Activated T-helper 1 cell treated with anti-CD3 and anti-CD28 coated beads, Interleukin-2, amount 50 U/mL, for 16 hours (primary cell): ENCODE measurements at regions not wholly inside any gene's neighbourhood (a gene's known extent, or its start where the extent isn't known, plus 50 kb on each side); places are given as distances from the start of the nearest gene placed in this dataset.

Source experiments
- DNase-seq, 2 donors: peaks; one replicate each; pipeline ENCODE4 v3.0.0-alpha.2; 2020; ENCODE audit warnings: low read depth in 1 of 2, low spot score in 1 of 2

GRCh38 chr15:94059013-94059587 is 172.3 kb upstream of the MCTP2 start:
- DNase-seq: no peak

- DNase-seq: no peak
These were observed 174.1 kb upstream of the MCTP2 start for GRCh38 chr15:94057305-94057704.

DNA sequence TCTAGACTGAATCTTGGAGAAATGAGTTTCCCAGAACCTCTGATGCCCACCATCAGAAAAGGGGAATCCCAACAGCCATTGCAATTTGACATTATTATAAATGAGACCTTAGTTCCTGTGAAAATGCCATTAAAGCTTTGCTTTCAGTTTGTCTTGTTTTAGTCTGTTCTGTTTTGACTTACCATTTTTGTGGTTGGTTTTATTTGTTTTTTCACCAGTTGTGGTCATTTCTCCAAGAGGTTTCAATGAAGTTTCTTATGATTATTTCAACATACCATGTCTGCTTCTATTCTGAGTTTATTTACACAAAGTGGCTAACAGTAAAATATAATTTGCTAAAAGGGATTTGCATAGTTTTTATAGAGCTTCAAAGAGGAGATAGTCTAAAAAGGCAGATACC is 175.0 kb upstream of the MCTP2 start:
- DNase-seq: no peak

DNA sequence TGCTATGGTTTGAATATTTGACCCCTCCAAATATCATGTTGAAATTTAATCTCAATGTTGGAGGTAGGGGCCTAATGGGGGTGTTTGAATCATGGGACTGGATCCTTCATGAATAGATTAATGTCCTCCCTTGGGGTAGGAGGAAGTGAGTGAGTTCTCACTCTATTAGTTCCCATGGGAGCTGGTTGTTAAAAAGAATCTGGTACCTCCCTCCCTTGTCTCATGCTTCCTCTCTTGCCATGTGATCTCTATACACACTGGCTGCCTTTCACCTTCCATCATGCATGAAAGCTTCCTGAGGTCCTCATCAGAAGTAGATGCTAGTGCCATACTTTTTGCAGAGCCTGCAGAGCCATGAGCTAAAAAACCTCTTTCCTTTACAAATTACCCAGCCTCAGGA is 177.7 kb upstream of the MCTP2 start:
- no peak for DNase-seq

- no peak for DNase-seq
These were observed 178.7 kb upstream of the MCTP2 start for GRCh38 chr15:94052711-94053110.

DNA sequence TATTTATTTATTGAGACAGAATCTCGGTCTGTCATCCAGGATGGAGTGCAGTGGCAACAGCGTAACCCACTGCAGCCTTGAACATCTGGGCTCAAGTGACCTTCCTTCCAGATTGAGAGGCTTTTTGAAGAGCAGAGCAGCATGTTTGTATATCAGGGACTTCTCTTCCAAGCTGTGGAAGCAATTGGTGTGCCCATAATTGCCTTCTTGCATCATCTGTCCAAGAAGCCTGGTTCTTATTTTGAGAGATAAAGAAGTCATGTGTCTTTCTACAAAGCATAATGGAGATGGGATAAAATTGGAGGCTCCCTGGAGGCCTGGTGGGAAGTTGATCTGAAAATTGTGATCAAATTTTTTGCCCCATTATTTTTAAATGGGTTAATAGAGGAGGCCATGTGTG is 183.8 kb upstream of the MCTP2 start:
- DNase-seq: no peak

DNA sequence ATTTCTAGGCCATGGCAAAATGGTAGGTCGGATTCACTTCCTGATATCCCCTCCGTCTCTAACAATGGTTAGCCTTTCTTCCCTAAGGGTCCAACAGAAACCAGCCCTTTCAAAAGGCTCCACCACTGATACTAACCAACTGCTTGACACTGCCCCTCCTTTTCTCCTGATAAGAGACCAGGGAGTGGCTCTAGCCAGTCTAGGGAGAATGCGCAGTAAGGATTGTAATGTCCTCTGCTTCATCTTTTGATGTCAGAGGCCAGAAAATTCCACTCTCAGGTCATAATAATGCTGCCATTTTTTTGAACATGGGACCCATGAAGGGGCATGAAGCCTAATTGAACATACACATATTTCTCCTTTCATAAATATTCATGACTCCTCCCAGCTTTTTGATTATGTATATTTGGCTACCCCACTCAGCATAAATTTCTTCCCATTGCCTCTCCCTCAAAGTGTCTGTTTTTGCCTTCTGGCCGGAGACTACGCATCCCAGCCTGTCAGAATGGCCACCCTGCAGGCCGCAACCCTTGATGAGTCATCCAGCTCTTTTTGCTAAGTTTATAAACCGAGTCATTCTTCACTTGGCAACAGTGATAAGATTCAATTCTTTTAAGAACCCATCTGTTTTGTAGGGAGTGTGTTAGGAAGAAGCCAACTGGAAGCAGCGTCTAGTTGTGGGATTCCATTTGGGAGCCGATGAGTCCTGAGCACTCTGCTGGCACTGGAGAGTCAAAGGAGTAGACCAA is 189.0 kb upstream of the MCTP2 start:
- DNase-seq: no peak

GRCh38 chr15:94041746-94042145 is 189.6 kb upstream of the MCTP2 start:
- DNase-seq: no peak

GRCh38 chr15:94040541-94041248 is 190.7 kb upstream of the MCTP2 start:
- no peak for DNase-seq

DNA sequence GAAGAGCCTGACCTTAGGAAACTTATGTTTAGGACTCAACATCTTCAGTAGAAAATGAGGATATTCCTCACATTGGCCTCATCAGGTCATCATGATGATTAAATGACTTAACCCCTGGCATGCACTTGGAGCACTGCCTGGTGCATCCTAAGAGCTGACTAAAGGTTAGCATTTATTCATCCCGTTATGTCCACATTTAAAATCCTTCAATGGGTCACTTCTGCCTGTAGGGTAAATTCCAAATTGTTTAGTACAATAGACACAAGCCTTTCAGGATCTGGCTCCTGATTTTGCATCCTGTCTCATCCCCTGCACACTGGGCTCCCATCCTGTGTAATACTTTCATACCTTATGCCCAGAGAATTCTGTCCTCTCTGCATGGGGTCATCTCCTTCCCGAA is 195.2 kb upstream of the MCTP2 start:
- DNase-seq: no peak

GRCh38 chr15:94033683-94034020 is 197.7 kb upstream of the MCTP2 start:
- no peak for DNase-seq

GRCh38 chr15:94033014-94033682 is 198.2 kb upstream of the MCTP2 start:
- no peak for DNase-seq

DNA sequence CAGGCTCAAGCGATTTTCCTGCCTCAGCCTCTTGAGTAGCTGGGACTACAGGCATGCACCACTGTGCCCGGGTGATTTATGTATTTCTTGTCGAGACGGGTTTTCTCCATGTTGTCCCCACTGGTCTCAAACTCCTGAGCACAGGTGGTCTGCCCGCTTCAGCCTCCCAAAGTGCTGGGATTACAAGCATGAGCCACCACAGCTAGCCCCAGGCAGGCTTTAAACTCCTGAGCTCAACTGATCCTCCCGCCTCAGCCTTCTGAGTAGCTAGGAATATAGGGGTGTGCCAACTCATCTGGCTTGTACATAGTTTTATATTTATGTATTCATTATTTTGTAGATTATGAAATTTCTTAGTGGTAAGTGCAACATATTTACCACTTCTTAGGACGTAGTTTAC is 198.8 kb upstream of the MCTP2 start:
- no peak for DNase-seq

GRCh38 chr15:94031072-94031471 is 200.3 kb upstream of the MCTP2 start:
- DNase-seq: no peak

DNA sequence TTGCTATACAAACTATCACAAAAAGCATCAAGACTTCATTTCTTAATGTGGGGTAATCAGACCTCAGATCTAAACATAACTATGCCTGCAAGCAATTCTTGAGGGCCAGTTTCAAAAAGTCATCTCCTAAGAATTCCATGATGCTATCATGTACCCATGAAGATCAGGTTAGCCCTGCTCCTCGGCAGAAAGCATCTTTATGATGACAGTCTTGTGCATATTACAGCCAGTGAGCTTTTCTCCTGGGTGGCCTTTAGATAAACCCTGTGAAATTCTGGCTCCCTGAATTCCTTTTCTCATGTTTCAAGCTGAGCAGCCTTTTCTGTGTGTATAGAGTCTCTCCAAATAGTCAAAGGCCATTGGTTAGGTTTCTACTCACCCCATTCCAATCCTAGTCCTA is 201.9 kb upstream of the MCTP2 start:
- no peak for DNase-seq

GRCh38 chr15:94028809-94029208 is 202.6 kb upstream of the MCTP2 start:
- DNase-seq: no peak

DNA sequence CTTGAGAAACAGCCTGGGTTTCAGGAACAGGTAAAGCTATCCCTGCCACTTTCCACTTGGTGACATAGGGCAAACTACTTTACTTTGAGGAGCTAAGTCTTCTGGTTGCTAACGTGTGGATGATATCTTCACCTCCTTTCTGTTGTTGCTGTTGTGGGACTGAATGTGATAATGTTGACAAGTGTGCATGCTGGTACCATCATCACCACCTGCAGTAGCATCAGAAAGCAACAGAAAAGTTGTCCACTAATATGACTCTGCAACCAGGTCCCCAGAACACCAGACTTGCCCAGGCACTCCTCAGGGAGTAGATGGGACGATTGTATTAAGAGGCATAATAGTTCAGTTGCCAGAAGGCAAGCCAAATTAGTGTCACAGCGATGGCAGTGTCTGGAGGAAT is 203.2 kb upstream of the MCTP2 start:
- DNase-seq: no peak

DNA sequence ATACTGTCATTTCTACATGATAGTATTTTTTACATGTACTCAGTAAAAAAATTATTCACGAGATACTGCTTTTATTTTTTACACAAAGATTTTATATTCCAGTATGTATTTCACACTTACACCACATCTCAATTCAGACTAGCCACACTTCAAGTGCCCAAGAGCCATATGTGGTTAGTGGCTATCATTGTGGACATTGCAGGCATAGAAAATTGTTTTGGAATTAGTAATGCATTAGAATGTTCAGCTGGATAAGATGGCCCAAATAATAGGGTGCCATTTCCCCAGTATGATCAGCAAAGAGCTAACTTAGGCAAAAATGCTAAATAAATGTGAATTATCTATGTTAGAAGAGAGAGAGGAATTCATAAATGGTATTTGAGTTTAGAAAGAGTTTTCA is 203.8 kb upstream of the MCTP2 start:
- no peak for DNase-seq

GRCh38 chr15:94026458-94027304 is 204.7 kb upstream of the MCTP2 start:
- DNase-seq: no peak

GRCh38 chr15:94023531-94023930 is 207.8 kb upstream of the MCTP2 start:
- no peak for DNase-seq

- DNase-seq: no peak
These were observed 209.6 kb upstream of the MCTP2 start for GRCh38 chr15:94021621-94022320.
